Endothelial cell of umbilical vein (primary cell): ENCODE measurements at regions not wholly inside any gene's neighbourhood (a gene's known extent, or its start where the extent isn't known, plus 50 kb on each side); places are given as distances from the start of the nearest gene placed in this dataset.

ENCODE experiments used
- BruUV-seq: library from RNA; stranded (reverse); fragments of 400-500 nt; replicated peaks from 2 replicates; lab custom pipeline; 2021; lab: Mats Ljungman, UMichigan
- CTCF ChIA-PET: fragments of 300-600, 350-600 bp; sonication (Branson Sonifier 250); formaldehyde crosslinking; loops from one replicate; lab custom pipeline; 2021; ENCODE audit warnings: antibody characterized with exemption, inconsistent platforms; lab: Charles Lee
- POLR2A ChIA-PET: fragments of 300-600, 350-600 bp; sonication (Branson Sonifier 250); formaldehyde crosslinking; loops from one replicate; lab custom pipeline; 2021; ENCODE audit warnings: antibody characterized with exemption, inconsistent platforms; lab: Charles Lee
- DNase-seq: peaks from one replicate; pipeline ENCODE4 v3.0.0-alpha.2; 2011; ENCODE audit warnings: low read depth, low spot score
- FAIRE-seq: peaks from 2 replicates; lab custom pipeline; 2011; peaks lifted over from hg19 to GRCh38; lab: Jason Lieb, UNC
- H2AFZ ChIP-seq: 2 replicates; pipeline ENCODE4 v1.6.0; 2012; ENCODE audit warnings: low read depth, low read length, control low read depth, inconsistent platforms
- H3K27ac ChIP-seq: 2 replicates; pipeline ENCODE4 v1.5.1; 2011; ENCODE audit warnings: low read depth, mild to moderate bottlenecking, control low read depth, low read length, moderate library complexity; ENCODE audit not compliant: insufficient read depth
- H3K27me3 ChIP-seq, 2 experiments: 2 replicates each; pipeline versions ENCODE4 v1.6.0 to v1.6.1; 2011; ENCODE audit warnings: low read length in 2 of 2, mixed read lengths in 1 of 2; ENCODE audit not compliant: control insufficient read depth in 2 of 2, insufficient read depth in 2 of 2
- H3K36me3 ChIP-seq, 2 experiments: 2 replicates in 1 of 2; 3 replicates in 1 of 2; pipeline ENCODE4 v1.5.1; 2011; ENCODE audit warnings: low read length in 2 of 2, mild to moderate bottlenecking in 1 of 2, moderate library complexity in 1 of 2; ENCODE audit not compliant: control insufficient read depth in 2 of 2, insufficient read depth in 2 of 2; ENCODE audit errors: extremely low read depth in 1 of 2
- H3K4me1 ChIP-seq: 3 replicates; pipeline ENCODE4 v1.5.1; 2011; ENCODE audit warnings: mild to moderate bottlenecking, low read length; ENCODE audit not compliant: control insufficient read depth, insufficient read depth; ENCODE audit errors: extremely low read depth
- H3K4me2 ChIP-seq: 2 replicates; pipeline ENCODE4 v1.6.1; 2011; ENCODE audit warnings: low read length, control low read depth, mixed read lengths; ENCODE audit not compliant: insufficient read depth
- H3K4me3 ChIP-seq, 3 experiments: fragments of 200-600 bp in 1 of 3; sonication (generic), shearing (Covaris generic) in 1 of 3; replicated peaks in 1 of 3; 2 replicates each; pipeline ENCODE4 v1.5.1; 2011 to 2016; ENCODE audit warnings: control low read depth in 3 of 3, low read length in 3 of 3, mild to moderate bottlenecking in 2 of 3, inconsistent platforms in 1 of 3, low read depth in 1 of 3, moderate library complexity in 1 of 3; ENCODE audit not compliant: insufficient read depth in 1 of 3
- H3K79me2 ChIP-seq: 2 replicates; pipeline ENCODE4 v1.6.0; 2012; ENCODE audit warnings: low read length, inconsistent platforms; ENCODE audit not compliant: control insufficient read depth, insufficient read depth
- H3K9ac ChIP-seq: replicated peaks from 2 replicates; pipeline ENCODE3; 2011; ENCODE audit warnings: low read length, control low read depth; ENCODE audit not compliant: insufficient read depth; ENCODE audit errors: extremely low read depth
- H3K9me1 ChIP-seq: replicated peaks from 3 replicates; pipeline ENCODE4 v1.6.0; 2011; ENCODE audit warnings: mild to moderate bottlenecking, low read length; ENCODE audit not compliant: control insufficient read depth, insufficient read depth; ENCODE audit errors: extremely low read depth
- H3K9me3 ChIP-seq: replicated peaks from 2 replicates; pipeline ENCODE4 v1.5.1; 2012; ENCODE audit warnings: low read length, inconsistent platforms; ENCODE audit not compliant: control insufficient read depth, insufficient read depth
- H4K20me1 ChIP-seq: replicated peaks from 2 replicates; pipeline ENCODE3; 2011; ENCODE audit warnings: mild to moderate bottlenecking, low read length; ENCODE audit not compliant: control insufficient read depth, insufficient read depth; ENCODE audit errors: extremely low read depth
- FOS ChIP-seq: IDR thresholded peaks from 2 replicates; pipeline ENCODE4 v1.6.1; 2011; ENCODE audit warnings: mild to moderate bottlenecking, low read length, moderate library complexity, borderline replicate concordance; ENCODE audit not compliant: insufficient read depth
- JUN ChIP-seq: IDR thresholded peaks from 2 replicates; pipeline ENCODE4 v1.6.1; 2011; ENCODE audit warnings: borderline replicate concordance, low read depth; ENCODE audit not compliant: insufficient read length, insufficient read depth
- POLR2A ChIP-seq: IDR thresholded peaks from 2 replicates; pipeline ENCODE4 v1.6.1; 2012; ENCODE audit warnings: low read depth, mild to moderate bottlenecking, control low read depth, low read length
- POLR2AphosphoS5 ChIP-seq: IDR thresholded peaks from 2 replicates; pipeline ENCODE4 v1.6.1; 2012; ENCODE audit warnings: low read depth, mild to moderate bottlenecking, control low read depth, low read length, moderate library complexity; ENCODE audit not compliant: insufficient read depth
- dilution Hi-C: fragments of 300-500 bp; cut with MboI; formaldehyde crosslinking; loops from one replicate; pipeline ENCODE4 v1.15.0; 2019; ENCODE audit warnings: low sequenced_read_pairs; ENCODE audit not compliant: extremely low pct_ligation_motif_present
- intact Hi-C: fragments of 100-400 bp; cut with micrococcal nuclease; formaldehyde crosslinking; loops from one replicate; pipeline ENCODE4 v1.10.0; 2022
- TF ChIP-seq, protein P1 (sequence below): IDR thresholded peaks from 2 replicates; pipeline ENCODE4 v1.6.1; 2011; ENCODE audit not compliant: insufficient read depth, insufficient read length
- TF ChIP-seq, protein P2 (sequence below), 2 donors: IDR thresholded peaks; 1 replicate in 1 of 2; 2 replicates in 1 of 2; pipeline ENCODE4 v1.5.1; 2011; ENCODE audit warnings: low read length in 2 of 2, mild to moderate bottlenecking in 2 of 2, moderate library complexity in 2 of 2, control low read depth in 1 of 2, inconsistent platforms in 1 of 2, low read depth in 1 of 2; ENCODE audit not compliant: insufficient read depth in 1 of 2; ENCODE audit errors: extremely low read depth in 1 of 2

DNA sequence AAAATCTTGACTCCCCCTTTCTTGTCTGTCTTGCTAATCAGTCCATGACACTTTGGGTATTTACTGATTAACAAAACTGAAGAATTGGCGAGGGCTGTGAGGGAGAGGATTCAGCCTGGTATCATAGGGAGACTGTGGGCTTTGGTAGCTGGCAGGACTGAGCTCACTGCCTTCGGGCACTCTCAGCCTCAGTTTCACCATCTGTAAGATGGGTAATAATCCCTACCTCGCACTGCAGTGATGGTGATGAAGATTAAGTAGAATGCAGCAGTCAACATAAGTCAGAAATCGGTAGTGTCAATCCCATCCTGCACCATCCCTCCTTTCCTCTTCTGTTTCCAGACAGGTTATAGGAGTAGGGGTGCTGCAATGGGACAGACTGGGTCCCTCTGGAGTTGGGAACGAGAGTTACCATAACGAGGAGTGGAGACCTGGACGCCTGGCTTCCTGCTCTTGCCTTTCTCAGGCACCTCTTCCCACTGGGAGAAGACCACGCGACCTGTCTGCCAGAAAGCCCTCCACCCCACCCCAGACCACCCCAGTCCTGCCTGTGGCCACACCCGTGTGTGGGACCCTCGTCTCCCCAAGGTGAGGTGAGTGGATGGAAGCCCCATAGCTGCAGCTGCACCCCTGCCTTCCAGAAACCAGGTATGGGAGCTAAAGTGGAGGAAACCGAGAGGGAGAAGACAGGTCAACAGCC, 99.1 kb downstream of the SNX5 start:
- Histone ChIP-seq H3K9me3 (no peaks in the 10 kb centered on the region), H3K27ac (no peak overlapping the region), H3K36me3 (no peaks in the 10 kb centered on the region), H3K27me3 (peaks cover 16 to 24% of the 10 kb centered on the region in 2 experiments), H3K4me3 (no peak overlapping the region), H3K9ac (no peak overlapping the region), H3K9me1 (no peaks in the 10 kb centered on the region), H3K4me1 (no peaks in the 10 kb centered on the region), H4K20me1 (no peaks in the 10 kb centered on the region), H3K4me2 (no peak overlapping the region), H2AFZ (no peak overlapping the region), H3K79me2 (no peaks in the 10 kb centered on the region)
- no peak for DNase-seq
- CTCF ChIA-PET, result interaction anchor here (0.8 to 1.4 kb wide), 3 partner anchors 15 to 48 kb away, joined by 3 to 4 read pairs (median 3); no protein-coding TSS in a partner anchor
- dilution Hi-C loops, result no loop called here
- POLR2A ChIA-PET, result no interaction called here
- BruUV-seq, result no TSS peak
- no peak for FAIRE-seq
- intact Hi-C loops, result no loop called here
- TF ChIP-seq, protein P1, sequence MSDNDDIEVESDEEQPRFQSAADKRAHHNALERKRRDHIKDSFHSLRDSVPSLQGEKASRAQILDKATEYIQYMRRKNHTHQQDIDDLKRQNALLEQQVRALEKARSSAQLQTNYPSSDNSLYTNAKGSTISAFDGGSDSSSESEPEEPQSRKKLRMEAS, result no peak
- no peak for TF ChIP-seq POLR2AphosphoS5
- no peak for TF ChIP-seq POLR2A
- no peak for TF ChIP-seq FOS
- TF ChIP-seq JUN, result no peak
- TF ChIP-seq, protein P2, sequence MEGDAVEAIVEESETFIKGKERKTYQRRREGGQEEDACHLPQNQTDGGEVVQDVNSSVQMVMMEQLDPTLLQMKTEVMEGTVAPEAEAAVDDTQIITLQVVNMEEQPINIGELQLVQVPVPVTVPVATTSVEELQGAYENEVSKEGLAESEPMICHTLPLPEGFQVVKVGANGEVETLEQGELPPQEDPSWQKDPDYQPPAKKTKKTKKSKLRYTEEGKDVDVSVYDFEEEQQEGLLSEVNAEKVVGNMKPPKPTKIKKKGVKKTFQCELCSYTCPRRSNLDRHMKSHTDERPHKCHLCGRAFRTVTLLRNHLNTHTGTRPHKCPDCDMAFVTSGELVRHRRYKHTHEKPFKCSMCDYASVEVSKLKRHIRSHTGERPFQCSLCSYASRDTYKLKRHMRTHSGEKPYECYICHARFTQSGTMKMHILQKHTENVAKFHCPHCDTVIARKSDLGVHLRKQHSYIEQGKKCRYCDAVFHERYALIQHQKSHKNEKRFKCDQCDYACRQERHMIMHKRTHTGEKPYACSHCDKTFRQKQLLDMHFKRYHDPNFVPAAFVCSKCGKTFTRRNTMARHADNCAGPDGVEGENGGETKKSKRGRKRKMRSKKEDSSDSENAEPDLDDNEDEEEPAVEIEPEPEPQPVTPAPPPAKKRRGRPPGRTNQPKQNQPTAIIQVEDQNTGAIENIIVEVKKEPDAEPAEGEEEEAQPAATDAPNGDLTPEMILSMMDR (IDR thresholded peaks at IDR 0.05; ENCODE audit: extremely low read depth in 1 of 2, insufficient read depth in 1 of 2, low read depth in 1 of 2, low read length in 2 of 2), result no peak
